H9 (cell line): ENCODE measurements at regions not wholly inside any gene's neighbourhood (a gene's known extent, or its start where the extent isn't known, plus 50 kb on each side); places are given as distances from the start of the nearest gene placed in this dataset.

ENCODE experiments used
- DNase-seq: peaks from one replicate; pipeline ENCODE4 v3.0.0-alpha.2; 2017
- H2AFZ ChIP-seq: one replicate; pipeline ENCODE4 v1.6.1; 2013; ENCODE audit warnings: mild to moderate bottlenecking, low read length, control low read depth, moderate library complexity
- H2AK5ac ChIP-seq: 2 replicates; pipeline ENCODE4 v1.6.1; 2013; ENCODE audit warnings: low read length, control low read depth, mixed read lengths; ENCODE audit not compliant: insufficient read length
- H2BK120ac ChIP-seq: one replicate; pipeline ENCODE4 v1.6.1; 2013; ENCODE audit warnings: low read depth, mild to moderate bottlenecking, low read length, control low read depth, inconsistent platforms; ENCODE audit not compliant: poor library complexity, severe bottlenecking
- H2BK12ac ChIP-seq: 2 replicates; pipeline ENCODE4 v1.6.1; 2013; ENCODE audit warnings: low read length, control low read depth, mixed read lengths, low read depth; ENCODE audit not compliant: insufficient read length
- H2BK15ac ChIP-seq: 2 replicates; pipeline ENCODE4 v1.6.1; 2013; ENCODE audit warnings: low read depth, low read length, control low read depth
- H2BK20ac ChIP-seq: one replicate; pipeline ENCODE4 v1.6.1; 2013; ENCODE audit warnings: low read depth, mild to moderate bottlenecking, low read length, control low read depth, inconsistent platforms; ENCODE audit not compliant: poor library complexity, severe bottlenecking
- H2BK5ac ChIP-seq: 2 replicates; pipeline ENCODE4 v1.6.1; 2013; ENCODE audit warnings: low read length, control low read depth, mixed read lengths; ENCODE audit not compliant: insufficient read length
- H3K14ac ChIP-seq: 2 replicates; pipeline ENCODE4 v1.6.1; 2013; ENCODE audit warnings: low read length, control low read depth; ENCODE audit not compliant: insufficient read depth
- H3K18ac ChIP-seq: 2 replicates; pipeline ENCODE4 v1.6.1; 2013; ENCODE audit warnings: low read depth, mild to moderate bottlenecking, mixed read lengths, low read length, control low read depth; ENCODE audit not compliant: insufficient read length
- H3K23ac ChIP-seq: 2 replicates; pipeline ENCODE4 v1.6.1; 2013; ENCODE audit warnings: low read length, control low read depth, mixed read lengths, low read depth; ENCODE audit not compliant: insufficient read length
- H3K23me2 ChIP-seq: 2 replicates; pipeline ENCODE4 v1.6.1; 2013; ENCODE audit warnings: low read depth, mild to moderate bottlenecking, mixed read lengths, low read length, control low read depth; ENCODE audit not compliant: insufficient read length, poor library complexity, severe bottlenecking
- H3K27ac ChIP-seq: 2 replicates; pipeline ENCODE4 v1.5.1; 2013; ENCODE audit warnings: low read length, control low read depth, mixed read lengths, low read depth; ENCODE audit not compliant: insufficient read length
- H3K27me3 ChIP-seq: 2 replicates; pipeline ENCODE4 v1.6.1; 2013; ENCODE audit warnings: low read length, control low read depth, inconsistent platforms; ENCODE audit not compliant: insufficient read depth
- H3K4ac ChIP-seq: 2 replicates; pipeline ENCODE4 v1.6.1; 2013; ENCODE audit warnings: low read depth, mild to moderate bottlenecking, control low read depth, inconsistent platforms, low read length, moderate library complexity
- H3K4me1 ChIP-seq: 2 replicates; pipeline ENCODE4 v1.6.1; 2013; ENCODE audit warnings: low read length, control low read depth, inconsistent platforms; ENCODE audit not compliant: insufficient read depth
- H3K4me2 ChIP-seq: 2 replicates; pipeline ENCODE4 v1.6.1; 2013; ENCODE audit warnings: low read length, control low read depth, mixed read lengths; ENCODE audit not compliant: insufficient read length, insufficient read depth
- H3K56ac ChIP-seq: 2 replicates; pipeline ENCODE4 v1.6.1; 2013; ENCODE audit warnings: low read depth, mild to moderate bottlenecking, mixed read lengths, low read length, control low read depth; ENCODE audit not compliant: insufficient read length
- H3K79me1 ChIP-seq: 2 replicates; pipeline ENCODE4 v1.6.1; 2013; ENCODE audit warnings: low read depth, mild to moderate bottlenecking, moderate library complexity, low read length, control low read depth, inconsistent platforms; ENCODE audit not compliant: insufficient read depth, poor library complexity, severe bottlenecking
- H3K79me2 ChIP-seq: 2 replicates; pipeline ENCODE4 v1.6.1; 2013; ENCODE audit warnings: low read length, control low read depth, inconsistent platforms; ENCODE audit not compliant: insufficient read depth
- H3K9ac ChIP-seq: 2 replicates; pipeline ENCODE4 v1.6.1; 2013; ENCODE audit warnings: low read length, control low read depth, mixed read lengths; ENCODE audit not compliant: insufficient read length; ENCODE audit errors: extremely low read depth
- H3K9me3 ChIP-seq: one replicate; pipeline ENCODE4 v1.6.1; 2013; ENCODE audit warnings: low read depth, low read length, inconsistent platforms; ENCODE audit not compliant: control insufficient read depth
- H3T11ph ChIP-seq: one replicate; pipeline ENCODE4 v1.6.1; 2013; ENCODE audit warnings: mild to moderate bottlenecking, low read length, control low read depth, inconsistent platforms
- H4K20me1 ChIP-seq: one replicate; pipeline ENCODE4 v1.6.1; 2013; ENCODE audit not compliant: control insufficient read depth, insufficient read length, insufficient read depth
- H4K5ac ChIP-seq: 2 replicates; pipeline ENCODE4 v1.6.1; 2013; ENCODE audit warnings: low read depth, mild to moderate bottlenecking, mixed read lengths, low read length, control low read depth; ENCODE audit not compliant: insufficient read length
- H4K8ac ChIP-seq: replicated peaks from 2 replicates; pipeline ENCODE4 v1.6.1; 2013; ENCODE audit warnings: low read length, control low read depth, mixed read lengths, low read depth; ENCODE audit not compliant: insufficient read length
- H4K91ac ChIP-seq: 2 replicates; pipeline ENCODE4 v1.6.1; 2013; ENCODE audit warnings: low read depth, mild to moderate bottlenecking, moderate library complexity, mixed read lengths, low read length, control low read depth; ENCODE audit not compliant: insufficient read length
- H3K27ac Mint-ChIP-seq, 3 experiments: 2 replicates in 2 of 3; 3 replicates in 1 of 3; pipeline ENCODE4 v1.8.0; 2020 to 2021; ENCODE audit warnings: mixed read lengths in 3 of 3, mild to moderate bottlenecking in 1 of 3, moderate library complexity in 1 of 3
- H3K27me3 Mint-ChIP-seq: 2 replicates; pipeline ENCODE4 v1.8.0; 2021; ENCODE audit warnings: low read depth, mild to moderate bottlenecking, moderate library complexity, mixed read lengths
- H3K36me3 Mint-ChIP-seq, 3 experiments: 2 replicates in 2 of 3; 3 replicates in 1 of 3; pipeline ENCODE4 v1.8.0; 2020 to 2021; ENCODE audit warnings: low read depth in 3 of 3, mixed read lengths in 3 of 3; ENCODE audit not compliant: insufficient read depth in 1 of 3
- H3K4me1 Mint-ChIP-seq, 2 experiments: 2 replicates each; pipeline ENCODE4 v1.8.0; 2020; ENCODE audit warnings: mixed read lengths in 2 of 2
- H3K4me3 Mint-ChIP-seq, 2 experiments: 2 replicates in 1 of 2; 3 replicates in 1 of 2; pipeline ENCODE4 v1.8.0; 2020 to 2021; ENCODE audit warnings: mild to moderate bottlenecking in 2 of 2, mixed read lengths in 2 of 2, moderate library complexity in 1 of 2
- H3K9me3 Mint-ChIP-seq, 2 experiments: 2 replicates in 1 of 2; 3 replicates in 1 of 2; pipeline ENCODE4 v1.8.0; 2020; ENCODE audit warnings: mild to moderate bottlenecking in 2 of 2, mixed read lengths in 2 of 2, moderate library complexity in 1 of 2
- CTCF ChIP-seq: fragments of 200-600 bp; sonication (generic); conservative IDR thresholded peaks from 3 replicates; pipeline ENCODE4 v1.8.0; 2021; ENCODE audit warnings: antibody characterized with exemption, mild to moderate bottlenecking
- WGBS: extraction: QIAGEN DNeasy Blood & Tissue Kit; methylation state at CpG from one replicate; pipeline ENCODE4 v1.1.7; 2013; ENCODE audit warnings: missing lambda C conversion rate, low lambda C conversion rate, mixed read lengths; ENCODE audit not compliant: insufficient read length; ENCODE audit errors: extremely low coverage; 5-methylcytosine and 5-hydroxymethylcytosine counted together

DNA sequence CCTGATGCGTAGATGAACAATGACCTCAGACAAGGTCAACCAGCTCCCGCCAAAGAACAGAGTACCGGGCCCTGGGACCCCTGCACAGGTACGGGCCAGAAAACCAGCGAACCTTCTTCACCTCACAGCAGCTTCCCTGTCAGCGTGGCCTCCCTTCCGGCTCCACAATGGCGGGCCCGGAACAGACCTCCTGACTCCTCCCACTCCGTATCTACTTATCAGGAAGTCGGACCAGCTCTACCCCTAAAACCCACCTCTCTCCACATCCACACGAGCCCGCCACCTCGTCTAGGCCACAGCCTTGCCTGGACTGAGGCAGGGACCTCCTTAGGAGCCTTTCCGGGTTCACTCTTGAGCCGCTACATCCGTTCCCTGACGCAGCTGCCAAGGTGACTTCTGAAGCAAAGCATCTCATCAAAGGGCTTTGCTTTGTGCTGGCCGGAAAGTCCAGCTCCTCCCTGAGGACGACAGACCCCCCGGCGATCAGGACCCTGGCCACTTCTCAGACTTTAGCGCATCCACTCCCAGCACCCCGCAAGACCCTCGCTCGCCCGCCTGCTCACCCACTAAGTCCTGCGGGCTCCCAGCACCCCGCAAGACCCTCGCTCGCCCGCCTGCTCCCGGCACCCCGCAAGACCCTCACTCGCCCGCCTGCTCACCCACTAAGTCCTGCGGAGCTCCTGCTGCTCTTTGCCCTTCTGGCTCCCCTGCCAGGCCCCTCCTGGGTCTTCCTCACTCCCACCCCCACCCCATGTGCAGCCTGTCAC, 308.3 kb upstream of the FOXQ1 start:
- no peak overlapping the region for H2BK12ac ChIP-seq
- no peak for DNase-seq
- H2BK20ac ChIP-seq: no peak overlapping the region
- no peaks in the 10 kb centered on the region for H3K79me2 ChIP-seq
- no peak overlapping the region for H3K27ac ChIP-seq
- no peaks in the 10 kb centered on the region for H4K20me1 ChIP-seq
- no peak overlapping the region for H2BK5ac ChIP-seq
- H4K5ac ChIP-seq: no peak overlapping the region
- no peak overlapping the region for H4K8ac ChIP-seq
- H4K91ac ChIP-seq: no peak overlapping the region
- H3K9me3 ChIP-seq: no peaks in the 10 kb centered on the region
- H3K23ac ChIP-seq: no peak overlapping the region
- Mint-ChIP-seq H3K4me3 (no peak overlapping the region; a peak in 1 of 5 replicates), H3K27ac (no peak overlapping the region), H3K9me3 (peaks cover 0 to 4% of the 10 kb centered on the region in 2 experiments; a peak in 2 of 5 replicates), H3K27me3 (peaks cover 8% of the 10 kb centered on the region), H3K36me3 (no peaks in the 10 kb centered on the region), H3K4me1 (peaks cover 0 to 5% of the 10 kb centered on the region in 2 experiments; a peak in 2 of 4 replicates)
- H3T11ph ChIP-seq: no peak overlapping the region
- WGBS: no CpG with 5 or more reads among the region's 37 CpGs
- H2AK5ac ChIP-seq: no peak overlapping the region
- no peak overlapping the region; the same call in 1 of the 2 replicates for H3K14ac ChIP-seq
- H3K79me1 ChIP-seq: no peaks in the 10 kb centered on the region
- no peak overlapping the region for H2AFZ ChIP-seq
- no peak for TF ChIP-seq CTCF
- H3K56ac ChIP-seq: no peak overlapping the region
- no peaks in the 10 kb centered on the region for H3K27me3 ChIP-seq
- no peak overlapping the region for H3K18ac ChIP-seq
- no peaks in the 10 kb centered on the region for H3K23me2 ChIP-seq
- H3K4ac ChIP-seq: no peak overlapping the region
- no peak overlapping the region for H3K9ac ChIP-seq
- no peak overlapping the region for H3K4me2 ChIP-seq
- no peak overlapping the region for H2BK120ac ChIP-seq
- H2BK15ac ChIP-seq: no peak overlapping the region
- no peaks in the 10 kb centered on the region for H3K4me1 ChIP-seq
